Midbrain (tissue), 1 donor: ENCODE measurements at regions not wholly inside any gene's neighbourhood (a gene's known extent, or its start where the extent isn't known, plus 50 kb on each side); places are given as distances from the start of the nearest gene placed in this dataset.
"Not testable (repeated sequence)": the region's sequence is repeated elsewhere in the genome, so short reads cannot be mapped to it uniquely, and the experiment has no call there.

Experiments used
- DNase-seq: peaks from one replicate; lab custom pipeline; 2025; lab: John Stamatoyannopoulos, UW

DNA sequence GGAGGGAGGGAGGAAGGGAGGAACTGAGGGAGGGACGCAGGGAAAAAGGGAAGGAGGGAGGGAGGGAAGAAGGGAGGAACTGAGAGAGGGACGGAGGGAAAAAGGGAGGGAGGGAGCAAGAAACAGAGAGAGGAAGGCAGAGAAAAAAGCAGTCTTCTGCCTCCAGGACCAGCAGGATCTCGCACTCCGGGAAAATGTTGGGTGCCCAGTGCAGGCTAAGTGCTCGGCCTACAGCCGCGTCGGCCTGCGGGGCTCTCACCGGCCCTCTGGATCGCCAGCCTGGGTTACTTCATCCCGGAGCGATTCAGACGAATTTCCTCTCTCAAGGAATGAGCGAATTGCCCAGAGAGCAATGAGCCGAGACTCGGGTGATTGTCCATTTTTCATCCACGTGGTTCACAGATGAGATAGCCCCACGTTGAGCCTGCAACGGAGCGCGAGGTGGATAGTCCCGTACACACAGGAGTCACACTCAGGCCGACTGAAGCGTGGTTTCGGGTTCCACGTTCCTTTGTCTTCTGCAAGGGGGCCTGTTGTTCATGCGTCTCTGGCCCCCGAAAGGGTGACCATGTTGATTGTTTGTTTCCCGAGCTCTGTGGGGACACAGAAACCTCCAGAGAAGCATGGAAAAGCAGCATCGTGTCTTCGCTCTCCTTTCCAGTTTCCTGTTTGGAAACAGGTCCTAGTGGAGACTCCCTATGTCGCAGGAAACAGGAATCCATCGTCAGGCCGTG is 1937.1 kb upstream of the DEFB115 start:
- not testable (repeated sequence) for DNase-seq

DNA sequence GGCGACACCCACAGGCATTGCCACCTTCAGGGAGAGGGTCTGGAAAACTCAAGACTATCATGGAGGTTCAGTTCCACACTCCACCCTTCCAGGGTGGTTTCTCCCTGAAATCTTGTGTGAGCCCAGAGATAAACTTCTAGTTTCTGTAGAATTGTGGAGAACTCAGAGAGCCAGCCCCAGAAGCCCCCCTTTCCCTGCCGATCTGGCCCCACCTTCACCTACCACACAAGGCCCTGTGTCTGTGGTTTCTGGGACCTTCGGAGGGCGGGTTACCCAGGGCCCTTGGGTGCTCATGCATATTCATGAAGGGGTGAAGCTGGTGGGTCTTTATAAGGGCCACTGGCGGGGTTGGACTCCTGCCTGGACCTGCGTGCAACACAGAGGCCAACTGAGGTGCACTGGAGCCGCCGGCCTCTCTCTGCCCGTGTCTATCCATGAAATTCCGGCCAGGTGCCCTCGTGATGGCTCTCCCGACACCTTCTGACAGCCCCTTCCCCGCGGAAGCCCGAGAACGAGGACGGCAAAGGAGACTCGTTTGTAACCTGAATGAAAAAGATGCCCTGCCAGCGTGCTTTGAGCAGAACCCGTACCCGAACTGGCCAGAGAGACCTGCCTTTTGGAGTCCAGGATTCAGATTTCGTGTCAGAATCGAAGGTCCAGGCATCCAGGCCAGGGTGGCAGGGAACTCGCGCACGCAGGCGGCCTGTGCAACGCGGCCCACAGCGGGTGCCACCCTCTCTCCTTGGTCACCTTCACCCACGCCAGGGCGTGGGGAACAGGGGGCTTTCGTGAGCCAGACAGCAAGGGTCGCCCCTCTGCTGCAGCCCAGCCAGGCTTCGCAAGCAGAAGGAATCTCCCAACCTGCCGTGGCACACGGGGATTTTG is 1933.6 kb upstream of the DEFB115 start:
- not testable (repeated sequence) for DNase-seq

DNA sequence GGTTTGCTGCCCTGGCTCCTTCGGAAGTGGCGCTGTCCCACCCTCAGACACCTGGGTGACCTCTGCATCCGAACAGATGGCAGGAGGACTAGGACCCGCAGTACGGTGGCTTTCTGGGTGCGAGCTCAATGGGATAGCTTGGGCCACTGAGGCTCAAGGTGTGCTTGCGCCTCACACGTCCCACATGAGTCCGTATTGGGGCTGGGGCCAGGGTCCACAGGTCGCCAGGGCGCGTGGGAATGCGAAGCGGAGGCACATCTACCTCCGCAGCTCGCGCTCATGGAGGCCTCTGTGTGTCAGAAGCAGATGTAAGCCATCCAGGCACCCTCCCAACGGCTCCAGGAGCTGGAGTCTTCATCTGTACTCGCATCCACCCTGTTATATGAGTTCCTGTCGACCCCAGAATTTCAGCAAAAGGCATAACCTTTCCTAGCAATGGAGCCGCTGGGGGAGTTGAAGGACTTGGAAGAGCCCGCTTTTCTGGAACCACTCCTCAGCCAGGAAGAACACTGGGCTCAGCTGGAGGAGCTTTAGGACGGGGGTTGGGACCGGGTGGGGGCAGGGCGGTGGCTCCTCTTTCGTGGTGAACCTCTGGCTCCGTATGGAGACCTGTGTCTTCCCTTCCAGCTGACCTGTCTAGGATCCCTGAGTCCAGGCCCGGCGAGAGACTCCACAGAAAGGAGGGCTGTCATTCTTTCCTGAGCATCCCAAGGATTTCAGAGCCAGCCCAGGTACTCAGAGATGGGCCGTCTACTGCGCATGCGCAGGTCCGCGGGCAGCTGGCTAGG is 1932.8 kb upstream of the DEFB115 start:
- DNase-seq = not testable (repeated sequence)

DNA sequence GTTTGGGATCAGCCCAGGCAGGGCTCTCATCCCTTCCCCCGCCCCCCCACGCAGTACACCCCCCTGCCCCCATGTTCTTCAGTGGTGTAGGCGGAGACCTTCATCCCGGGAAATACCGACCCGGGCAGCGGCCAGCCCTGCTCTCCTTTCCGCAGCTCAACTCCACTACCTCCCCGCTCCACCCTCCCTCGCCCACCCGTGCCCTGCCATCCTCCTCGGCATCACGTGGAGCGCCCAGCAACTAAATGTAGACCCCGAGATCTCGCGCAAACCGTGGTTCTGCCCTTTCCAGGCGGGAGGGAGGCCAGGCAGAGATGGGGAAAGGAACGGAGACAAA is 1932.2 kb upstream of the DEFB115 start:
- DNase-seq = no peak

DNA sequence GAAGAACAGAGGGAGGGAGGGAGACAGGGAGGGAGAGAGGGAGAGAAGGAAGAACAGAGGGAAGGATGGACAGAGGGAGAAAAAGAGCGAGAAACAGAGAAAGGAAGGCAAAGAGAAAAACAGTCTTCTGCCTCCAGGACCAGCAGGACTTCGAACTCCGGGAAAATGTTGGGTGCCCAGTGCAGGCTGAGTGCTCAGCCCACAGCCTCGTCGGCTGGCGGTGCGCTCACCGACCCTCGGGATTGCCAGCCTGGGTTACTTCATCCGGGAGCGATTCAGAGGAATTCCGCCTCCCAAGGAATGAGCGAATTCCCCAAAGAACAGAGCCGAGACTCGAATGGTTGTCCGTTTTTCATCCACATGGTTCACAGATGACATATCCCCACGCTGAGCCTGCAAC is 1931.7 kb upstream of the DEFB115 start:
- not testable (repeated sequence) for DNase-seq

DNA sequence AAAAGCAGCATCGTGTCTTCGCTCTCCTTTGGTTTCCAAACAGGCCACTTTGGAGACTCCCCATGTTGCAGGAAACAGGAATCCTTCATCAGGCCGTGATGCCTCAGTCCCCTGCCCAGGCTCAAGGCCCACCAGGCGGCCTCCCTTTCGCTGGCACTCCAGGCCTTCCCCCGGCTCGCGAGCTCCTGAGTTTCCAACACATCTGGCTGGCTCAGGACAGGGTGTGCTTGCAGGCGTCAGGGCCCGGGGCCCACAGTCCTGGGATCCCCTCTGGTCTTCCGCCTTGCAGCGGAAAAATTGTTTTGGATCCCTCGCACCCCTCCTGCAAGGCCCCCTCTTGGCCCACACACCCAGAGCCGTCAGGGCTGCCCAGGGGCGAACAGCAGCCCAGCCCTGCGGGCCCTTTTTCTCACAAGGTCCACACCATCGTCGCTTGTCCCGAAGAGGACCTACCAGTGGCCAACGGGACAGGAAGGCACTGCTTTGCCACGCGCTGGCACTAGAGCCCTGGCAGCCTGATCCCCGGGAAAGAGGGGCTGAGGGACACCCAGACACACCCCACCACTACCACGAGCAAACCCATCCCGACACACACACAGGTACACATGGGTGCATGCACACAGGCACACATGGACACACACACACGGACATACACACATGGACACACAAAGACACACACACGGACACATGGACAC is 1930.9 kb upstream of the DEFB115 start:
- DNase-seq = no peak

DNA sequence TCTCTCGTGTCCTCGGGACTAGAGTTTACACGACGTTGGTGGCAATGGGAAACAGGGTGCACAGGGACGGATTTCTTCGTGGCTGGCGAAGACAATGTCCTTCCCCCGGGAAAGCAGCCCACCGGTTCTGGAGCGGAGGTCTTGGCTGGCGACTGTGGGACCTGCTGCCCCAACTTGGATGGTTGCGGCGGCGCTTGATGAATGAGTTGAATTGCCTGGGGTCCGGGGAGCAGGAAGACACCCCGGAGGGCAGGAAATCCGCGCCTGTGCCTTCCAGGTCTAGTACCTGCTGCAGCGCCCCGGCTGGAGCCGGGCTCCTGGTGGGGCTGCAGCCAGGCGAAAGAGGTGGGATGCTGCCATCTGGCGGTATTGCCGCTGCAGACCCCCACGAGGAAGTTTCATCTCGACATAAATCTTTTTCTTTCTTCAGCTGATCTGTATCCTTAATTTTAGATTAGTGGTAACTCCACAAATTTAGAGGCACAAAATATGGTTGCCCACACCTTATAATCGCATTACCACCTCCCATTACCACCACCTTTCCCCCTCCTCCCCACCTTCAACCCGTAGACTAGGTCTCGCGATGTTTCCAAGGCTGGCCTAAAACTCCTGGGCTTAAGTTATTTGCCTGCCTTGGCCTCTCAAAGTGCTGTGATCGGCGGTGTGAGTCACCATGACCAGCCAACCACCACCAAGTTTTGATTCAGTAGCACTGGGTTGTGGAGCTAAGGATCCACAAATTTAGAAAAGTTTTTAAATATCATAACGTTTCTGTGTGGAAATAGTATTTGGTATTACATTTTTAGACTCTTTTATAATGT is 1929.7 kb upstream of the DEFB115 start:
- DNase-seq = not testable (repeated sequence)

DNA sequence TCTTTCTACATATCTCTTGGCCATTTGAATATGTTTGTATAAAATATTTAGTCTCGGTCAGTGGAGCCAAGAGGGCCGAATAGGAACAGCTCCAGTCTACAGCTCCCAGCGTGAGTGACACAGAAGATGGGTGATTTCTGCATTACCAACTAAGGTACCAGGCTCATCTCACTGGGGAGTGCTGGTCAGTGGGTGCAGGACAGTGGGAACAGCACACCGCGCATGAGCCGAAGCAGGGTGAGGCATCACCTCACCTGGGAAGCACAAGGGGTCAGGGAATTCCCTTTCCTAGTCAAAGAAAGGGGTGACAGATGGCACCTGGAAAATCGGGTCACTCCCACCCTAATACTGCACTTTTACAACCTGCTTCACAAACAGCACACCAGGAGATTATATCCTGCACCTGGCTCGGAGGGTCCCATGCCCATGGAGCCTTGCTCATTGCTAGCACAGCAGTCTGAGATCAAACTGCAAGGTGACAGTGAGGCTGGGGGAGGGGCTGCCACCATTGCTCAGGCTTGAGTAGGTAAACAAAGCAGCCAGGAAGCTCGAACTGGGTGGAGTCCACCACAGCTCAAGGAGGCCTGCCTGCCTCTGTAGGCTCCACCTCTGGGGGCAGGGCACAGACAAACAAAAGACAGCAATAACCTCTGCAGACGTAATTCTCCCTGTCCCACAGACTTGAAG is 1926.9 kb upstream of the DEFB115 start:
- DNase-seq = not testable (repeated sequence)

DNA sequence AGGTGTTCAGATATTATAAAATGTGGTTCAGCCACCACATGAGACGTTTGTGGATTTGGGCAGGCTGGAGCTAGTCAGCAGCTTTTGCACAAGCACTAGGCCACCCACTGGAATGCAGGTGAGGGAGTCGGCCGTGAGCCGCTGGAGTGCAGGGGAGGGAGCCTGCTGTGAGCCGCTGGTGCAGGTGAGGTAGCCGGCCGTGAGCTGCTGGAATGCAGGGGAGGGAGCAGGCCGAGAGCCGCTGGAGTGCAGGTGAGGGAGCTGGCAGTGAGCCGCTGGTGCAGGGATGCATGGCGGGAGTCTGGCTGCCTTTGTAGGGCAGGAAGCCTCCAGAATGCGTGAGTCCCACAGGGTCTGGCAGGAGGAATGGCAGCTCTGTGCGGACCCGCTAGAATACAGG is 1907.6 kb upstream of the DEFB115 start:
- no peak for DNase-seq

DNA sequence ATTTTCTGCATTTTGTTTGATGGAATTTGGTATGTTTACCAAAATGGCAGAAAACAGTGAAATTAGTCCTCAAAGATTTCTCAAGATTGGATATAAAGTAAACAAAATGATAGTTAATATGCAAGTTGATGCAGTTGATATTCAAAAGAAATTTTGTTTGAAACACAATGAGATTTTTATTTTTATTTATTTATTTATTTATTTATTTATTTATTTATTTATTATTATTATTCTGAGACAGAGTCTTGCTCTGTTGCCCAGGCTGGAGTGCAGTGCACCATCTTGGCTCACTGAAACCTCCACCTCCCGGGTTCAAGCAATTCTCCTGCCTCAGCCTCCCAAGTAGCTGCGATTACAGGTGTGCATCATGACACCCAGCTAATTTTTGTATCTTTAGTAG is 1881.5 kb upstream of the DEFB115 start:
- not testable (repeated sequence) for DNase-seq

DNA sequence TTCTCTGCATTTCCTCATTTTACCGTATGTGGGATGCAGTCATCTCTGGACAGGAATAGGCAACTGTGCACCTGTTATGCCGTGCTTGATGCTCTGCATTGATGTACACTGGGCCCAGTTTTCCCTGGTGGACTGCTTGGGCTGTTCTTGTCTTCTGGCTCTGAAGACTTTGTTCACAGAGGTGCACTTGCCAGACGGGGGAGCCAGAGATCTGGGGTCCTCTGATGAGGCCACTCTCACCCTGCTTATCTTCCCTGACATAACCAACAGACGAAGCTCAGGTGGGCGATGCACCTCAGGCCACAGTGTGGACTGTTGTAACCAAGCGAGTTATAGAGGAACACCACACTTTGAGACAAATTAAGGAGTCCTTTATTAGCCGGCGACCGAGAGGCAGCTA is 1864.6 kb upstream of the DEFB115 start:
- not testable (repeated sequence) for DNase-seq

DNA sequence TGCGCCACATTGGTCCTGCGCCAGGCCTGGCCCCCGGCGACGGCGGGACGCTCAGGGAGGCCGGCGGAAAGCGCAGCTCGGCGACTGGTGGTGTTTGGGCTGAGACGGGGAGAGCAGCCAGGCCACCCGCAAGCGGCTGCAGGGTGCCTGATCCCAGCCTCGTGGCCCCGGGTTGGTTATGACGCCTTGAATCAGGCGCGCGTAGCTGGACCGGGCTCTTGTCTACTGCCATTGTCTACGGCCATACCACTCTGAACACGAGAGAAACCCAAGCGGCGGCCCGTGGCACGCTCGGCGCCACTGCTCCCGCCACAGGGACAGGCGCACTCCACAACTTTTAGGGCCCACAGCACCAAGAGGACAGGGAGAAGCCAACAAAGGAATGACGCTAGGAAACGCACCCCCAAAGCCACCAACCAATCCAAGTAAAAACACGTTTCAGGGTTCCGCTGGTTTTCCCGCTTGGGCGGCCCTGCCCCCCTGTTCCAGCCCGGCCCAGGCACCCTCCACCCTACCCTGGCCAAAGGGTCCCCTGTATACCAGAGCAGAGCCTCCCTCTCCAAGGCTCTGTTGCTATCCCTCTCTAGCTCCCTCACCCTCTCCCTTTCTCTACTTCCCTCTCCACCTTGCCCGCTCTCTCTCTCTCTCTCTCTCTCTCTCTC is 1849.3 kb upstream of the DEFB115 start:
- no peak for DNase-seq

DNA sequence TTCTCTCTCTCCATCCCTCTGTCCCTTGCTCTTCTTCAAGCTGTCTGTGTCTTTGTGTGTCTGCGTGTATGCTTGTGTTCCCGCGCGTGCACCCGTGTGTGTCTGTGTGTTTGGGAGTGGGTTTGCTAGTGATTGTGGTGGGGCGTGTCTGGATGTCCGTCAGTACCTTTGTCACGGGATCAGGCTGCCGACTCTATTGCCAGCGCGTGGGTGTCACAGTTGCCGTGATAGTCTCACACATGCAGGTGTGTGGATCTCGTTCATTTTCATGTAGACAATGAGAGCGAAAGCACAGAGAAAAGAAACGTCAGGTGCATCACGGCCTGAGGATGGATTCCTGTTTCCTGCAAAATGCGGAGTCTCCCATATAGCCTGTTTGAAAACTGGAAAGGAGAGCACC is 1848.8 kb upstream of the DEFB115 start:
- DNase-seq = not testable (repeated sequence)

DNA sequence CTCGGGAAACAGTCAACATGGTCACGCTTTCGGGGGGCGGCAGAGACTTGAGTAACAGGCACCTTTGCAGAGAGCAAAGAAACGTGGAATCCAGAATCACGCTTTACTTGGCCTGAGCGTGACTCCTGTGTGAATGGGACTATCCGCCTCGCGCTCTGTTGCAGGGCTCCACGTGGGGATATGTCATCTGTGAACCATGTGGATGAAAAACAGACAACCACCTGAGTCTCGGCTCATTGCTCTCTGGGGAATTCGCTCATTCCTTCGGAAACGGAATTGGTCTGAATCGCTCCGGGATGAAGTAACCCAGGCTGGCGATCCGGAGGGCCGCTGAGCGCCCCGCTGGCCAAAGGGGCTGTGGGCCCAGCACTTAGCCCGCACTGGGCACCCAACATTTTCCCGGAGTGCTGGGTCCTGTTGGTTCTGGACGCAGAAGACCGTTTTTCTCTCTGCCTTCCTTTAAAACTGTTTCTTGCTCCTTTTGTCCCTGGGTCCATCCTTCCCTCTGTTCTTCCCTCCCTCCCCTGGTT is 1848.2 kb upstream of the DEFB115 start:
- not testable (repeated sequence) for DNase-seq

DNA sequence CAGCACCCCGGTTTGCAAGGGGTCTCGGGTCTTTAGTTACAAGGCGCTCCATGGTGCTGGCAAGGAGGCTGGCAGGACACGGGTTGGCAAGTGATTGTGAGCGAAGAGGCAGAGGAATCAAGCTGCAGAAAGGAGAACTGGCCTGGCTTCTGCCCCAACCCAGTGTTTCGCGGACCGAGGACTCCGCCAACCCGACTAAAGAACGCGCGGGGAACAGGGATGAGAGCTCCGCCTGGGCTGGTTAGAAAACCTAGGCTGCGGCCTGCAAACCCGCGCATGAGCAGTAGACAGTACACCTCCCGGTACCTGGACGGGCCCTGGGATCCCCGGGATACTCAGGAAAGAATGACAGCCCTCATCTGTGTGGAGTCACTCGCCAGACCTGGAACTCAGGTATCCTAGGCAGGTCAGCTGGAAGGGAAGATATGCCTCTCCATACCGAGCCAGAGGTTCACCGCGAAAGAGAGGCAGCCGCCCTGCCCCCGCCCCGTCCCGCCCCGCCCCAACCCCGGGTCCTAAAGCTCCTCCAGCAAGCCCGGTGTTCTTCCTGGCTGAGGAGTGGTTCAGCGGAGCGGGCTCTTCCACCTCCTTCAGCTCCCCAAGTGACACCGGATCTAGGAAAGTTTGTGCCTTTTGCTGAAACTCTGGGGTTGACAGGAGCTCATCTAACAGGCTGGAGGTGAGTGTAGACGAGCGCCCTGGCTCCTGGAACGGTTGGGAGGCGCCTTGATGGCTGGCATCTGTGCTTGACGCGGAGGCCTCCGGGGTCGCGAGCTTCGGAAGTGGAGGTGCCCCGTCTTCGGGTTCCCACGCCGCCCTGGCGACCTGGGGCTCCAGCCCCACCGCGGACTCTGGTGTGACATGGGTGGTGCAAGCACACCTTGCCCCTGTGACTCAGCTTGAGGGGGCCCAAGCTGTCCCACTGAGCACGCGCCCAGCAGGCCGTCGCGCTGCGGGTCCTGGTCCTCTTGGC is 1847.3 kb upstream of the DEFB115 start:
- DNase-seq = no peak

DNA sequence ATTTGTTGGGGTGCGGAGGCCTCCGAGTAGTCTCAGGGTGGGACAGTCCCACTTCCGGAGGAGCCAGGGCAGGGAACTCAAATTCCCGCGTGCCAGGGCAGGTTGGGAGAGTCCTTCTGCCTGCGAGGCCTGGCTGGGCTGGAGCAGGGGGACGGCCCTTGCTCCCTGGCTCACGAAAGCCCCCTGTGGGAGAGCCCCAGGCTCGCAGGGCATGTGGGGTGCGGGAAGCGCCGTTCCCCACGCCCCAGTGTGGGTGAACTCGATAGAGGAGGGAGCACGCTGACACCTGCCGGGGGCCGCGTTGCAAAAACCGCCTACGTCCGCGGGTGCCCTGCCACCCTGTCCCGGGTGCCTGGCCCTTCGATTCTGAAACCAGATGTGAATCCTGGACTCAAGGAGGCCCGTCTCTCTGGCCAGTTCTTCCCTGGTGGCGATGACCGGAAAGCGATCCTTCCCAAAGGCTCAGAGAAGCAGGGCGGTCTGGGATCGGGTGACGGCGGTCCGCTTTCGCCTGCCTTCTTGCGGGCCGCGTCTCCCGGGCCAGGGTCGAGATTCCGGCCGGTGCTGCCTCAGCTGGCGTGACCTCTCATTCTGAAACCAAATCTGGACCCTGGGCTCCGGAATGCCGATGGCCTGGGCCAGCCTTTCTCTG is 1846.5 kb upstream of the DEFB115 start:
- no peak for DNase-seq

DNA sequence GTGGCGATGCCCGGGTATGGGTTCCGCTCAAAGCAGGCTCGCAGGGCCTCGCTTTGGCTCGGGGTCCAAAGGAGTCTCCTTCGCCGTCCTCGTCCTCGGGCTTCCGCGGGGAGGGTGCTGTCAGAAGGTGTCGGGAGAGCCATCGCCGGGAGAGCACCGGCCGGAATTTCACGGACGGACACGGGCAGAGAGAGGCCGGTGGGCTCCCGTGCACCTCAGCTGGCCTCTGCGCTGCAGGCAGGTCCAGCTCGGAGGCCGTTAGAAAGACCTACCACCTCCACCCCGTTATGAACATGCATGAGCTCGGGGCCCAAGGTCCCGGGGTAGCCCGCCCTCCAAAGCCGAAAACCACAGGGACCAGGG is 1846.0 kb upstream of the DEFB115 start:
- not testable (repeated sequence) for DNase-seq

DNA sequence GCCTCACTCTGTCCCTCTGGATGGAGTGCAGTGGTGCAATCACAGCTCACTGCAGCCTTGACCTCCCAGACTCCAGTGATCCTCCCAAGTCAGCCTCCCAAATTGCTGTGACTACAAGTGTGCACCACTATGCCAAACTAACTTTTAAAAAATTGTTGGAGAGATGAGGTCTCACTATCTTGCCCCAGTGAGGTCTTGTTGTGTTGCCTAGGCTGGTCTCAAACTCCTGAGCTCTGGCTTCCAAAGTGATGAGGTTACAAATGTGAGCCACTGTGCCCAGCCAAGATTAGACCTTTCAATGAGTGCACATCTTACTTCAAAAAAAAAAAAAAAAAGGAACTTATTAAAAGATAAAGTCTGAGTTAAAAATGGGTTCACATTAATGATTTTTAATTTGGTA is 1838.1 kb upstream of the DEFB115 start:
- DNase-seq = no peak
